ENCODE measurements at regions not wholly inside any gene's neighbourhood (a gene's known extent, or its start where the extent isn't known, plus 50 kb on each side); places are given as distances from the start of the nearest gene placed in this dataset.

DNA sequence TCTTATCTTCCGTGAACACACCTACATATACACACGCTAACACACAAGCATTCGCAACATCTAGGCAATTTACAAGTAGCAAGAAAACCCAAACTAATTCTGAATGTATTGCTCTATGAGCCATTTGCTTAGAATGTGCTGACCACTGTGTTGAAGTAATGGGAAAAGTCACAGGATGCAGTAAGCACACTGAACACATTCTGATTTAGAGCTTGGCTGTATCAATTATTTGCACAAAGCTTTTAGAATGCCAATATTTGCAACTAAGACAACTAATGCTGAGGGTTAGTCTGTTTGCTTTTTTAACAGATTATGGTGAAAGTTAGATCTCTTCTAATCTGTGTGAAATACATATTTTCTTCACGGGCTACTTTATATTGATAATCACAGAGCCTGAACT lies 179.8 kb upstream of the ELAC2 start:
- no TSS peak for BruUV-seq (replicated peaks)
- Mint-ChIP-seq H3K4me1 (ENCODE audit: low read depth, unreplicated experiment) (no peaks in the 10 kb centered on the region), H3K27ac (ENCODE audit: unreplicated experiment) (no peak overlapping the region), H3K4me3 (ENCODE audit: unreplicated experiment) (no peak overlapping the region), H3K27me3 (ENCODE audit: insufficient read depth, unreplicated experiment) (no peaks in the 10 kb centered on the region), H3K9me3 (ENCODE audit: unreplicated experiment) (peaks cover 12% of the 10 kb centered on the region), H3K36me3 (ENCODE audit: insufficient read depth, unreplicated experiment) (no peaks in the 10 kb centered on the region)
- no peaks in the 10 kb centered on the region for H3K36me3 ChIP-seq (ENCODE audit: control insufficient read depth, insufficient read depth, low read length)
- TF ChIP-seq, protein P1, sequence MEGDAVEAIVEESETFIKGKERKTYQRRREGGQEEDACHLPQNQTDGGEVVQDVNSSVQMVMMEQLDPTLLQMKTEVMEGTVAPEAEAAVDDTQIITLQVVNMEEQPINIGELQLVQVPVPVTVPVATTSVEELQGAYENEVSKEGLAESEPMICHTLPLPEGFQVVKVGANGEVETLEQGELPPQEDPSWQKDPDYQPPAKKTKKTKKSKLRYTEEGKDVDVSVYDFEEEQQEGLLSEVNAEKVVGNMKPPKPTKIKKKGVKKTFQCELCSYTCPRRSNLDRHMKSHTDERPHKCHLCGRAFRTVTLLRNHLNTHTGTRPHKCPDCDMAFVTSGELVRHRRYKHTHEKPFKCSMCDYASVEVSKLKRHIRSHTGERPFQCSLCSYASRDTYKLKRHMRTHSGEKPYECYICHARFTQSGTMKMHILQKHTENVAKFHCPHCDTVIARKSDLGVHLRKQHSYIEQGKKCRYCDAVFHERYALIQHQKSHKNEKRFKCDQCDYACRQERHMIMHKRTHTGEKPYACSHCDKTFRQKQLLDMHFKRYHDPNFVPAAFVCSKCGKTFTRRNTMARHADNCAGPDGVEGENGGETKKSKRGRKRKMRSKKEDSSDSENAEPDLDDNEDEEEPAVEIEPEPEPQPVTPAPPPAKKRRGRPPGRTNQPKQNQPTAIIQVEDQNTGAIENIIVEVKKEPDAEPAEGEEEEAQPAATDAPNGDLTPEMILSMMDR (IDR thresholded peaks at IDR 0.05; ENCODE audit: insufficient read depth in 1 of 2, low read depth in 1 of 2, low read length in 1 of 2, severe bottlenecking in 1 of 2, unreplicated experiment in 1 of 2), result no peak
- no peaks in the 10 kb centered on the region for H3K9me3 ChIP-seq
- ChIA-PET CTCF (no interaction called here), POLR2A (no interaction called here)
- DNase-seq, result no peak
- no peaks in the 10 kb centered on the region for H3K4me1 ChIP-seq
- intact Hi-C loops (cut with micrococcal nuclease; ENCODE audit: unreplicated experiment), result no loop called here
- H3K4me3 ChIP-seq (ENCODE audit: low read depth, low read length), result no peak overlapping the region
- no peaks in the 10 kb centered on the region for H3K27me3 ChIP-seq (replicated peaks; ENCODE audit: control insufficient read depth, insufficient read depth, low read length)

DNA sequence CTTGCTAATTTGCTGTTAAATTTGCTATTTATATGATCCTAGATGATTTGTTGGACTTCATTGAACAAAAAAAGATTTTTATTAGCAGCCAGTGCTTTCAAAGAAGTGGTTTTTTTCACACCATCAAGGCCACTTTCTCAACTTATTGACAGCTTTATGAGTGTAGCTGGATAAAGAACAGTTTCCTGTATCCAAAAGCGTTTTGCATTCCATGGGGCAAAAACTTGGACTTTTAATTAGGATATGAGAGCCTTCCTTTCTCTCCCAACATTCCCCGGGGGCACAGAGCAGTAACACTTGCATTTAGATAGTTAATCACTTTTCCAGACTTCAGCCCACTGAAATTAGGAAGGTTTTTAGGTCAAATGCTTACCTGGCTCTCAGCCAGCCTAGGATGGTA lies 177.1 kb upstream of the ELAC2 start:
- Mint-ChIP-seq H3K4me3 (ENCODE audit: unreplicated experiment) (no peak overlapping the region), H3K27ac (ENCODE audit: unreplicated experiment) (no peak overlapping the region), H3K27me3 (ENCODE audit: insufficient read depth, unreplicated experiment) (no peaks in the 10 kb centered on the region), H3K9me3 (ENCODE audit: unreplicated experiment) (peaks cover 21% of the 10 kb centered on the region), H3K36me3 (ENCODE audit: insufficient read depth, unreplicated experiment) (no peaks in the 10 kb centered on the region), H3K4me1 (ENCODE audit: low read depth, unreplicated experiment) (no peaks in the 10 kb centered on the region)
- ChIA-PET POLR2A (no interaction called here), CTCF (no interaction called here)
- TF ChIP-seq, protein P1 (IDR thresholded peaks at IDR 0.05; ENCODE audit: insufficient read depth in 1 of 2, low read depth in 1 of 2, low read length in 1 of 2, severe bottlenecking in 1 of 2, unreplicated experiment in 1 of 2), result no peak
- no TSS peak for BruUV-seq (replicated peaks)
- Histone ChIP-seq H3K4me3 (ENCODE audit: low read depth, low read length) (no peak overlapping the region), H3K9me3 (no peaks in the 10 kb centered on the region), H3K36me3 (ENCODE audit: control insufficient read depth, insufficient read depth, low read length) (no peaks in the 10 kb centered on the region), H3K4me1 (no peaks in the 10 kb centered on the region), H3K27me3 (replicated peaks; ENCODE audit: control insufficient read depth, insufficient read depth, low read length) (no peaks in the 10 kb centered on the region)
- intact Hi-C loops (cut with micrococcal nuclease; ENCODE audit: unreplicated experiment), result no loop called here
- DNase-seq, result no peak

DNA sequence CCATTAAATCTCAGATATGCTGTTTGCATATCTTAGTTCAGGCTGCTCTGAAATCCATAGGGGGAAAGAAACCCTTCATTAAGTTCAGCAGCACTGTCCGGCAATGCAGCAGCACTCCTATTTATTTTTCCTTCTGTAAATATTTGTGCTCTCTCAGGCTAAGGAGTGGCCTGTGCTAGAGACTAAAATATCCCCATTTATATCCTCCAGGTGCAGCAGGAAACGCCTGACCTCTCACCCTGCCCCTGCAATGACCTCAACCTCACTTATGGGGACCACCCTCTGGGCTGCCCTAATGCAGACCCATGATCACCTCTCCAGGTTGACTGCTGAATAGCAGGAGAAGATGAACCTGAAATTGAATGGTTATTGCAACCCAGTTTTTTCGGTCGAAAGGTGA lies 165.0 kb upstream of the ELAC2 start:
- no peak overlapping the region for H3K4me3 Mint-ChIP-seq (ENCODE audit: unreplicated experiment)
- Histone ChIP-seq H3K4me3 (ENCODE audit: low read depth, low read length) (no peak overlapping the region), H3K9me3 (no peaks in the 10 kb centered on the region), H3K36me3 (ENCODE audit: control insufficient read depth, insufficient read depth, low read length) (no peaks in the 10 kb centered on the region), H3K27me3 (replicated peaks; ENCODE audit: control insufficient read depth, insufficient read depth, low read length) (no peaks in the 10 kb centered on the region), H3K4me1 (no peaks in the 10 kb centered on the region; the same call in 1 of the 2 replicates)
- H3K4me1 Mint-ChIP-seq (ENCODE audit: low read depth, unreplicated experiment), result peaks cover 9% of the 10 kb centered on the region
- H3K9me3 Mint-ChIP-seq (ENCODE audit: unreplicated experiment), result no peaks in the 10 kb centered on the region
- peak; percentile 41 to 55 for DNase-seq
- TF ChIP-seq, protein P1 (IDR thresholded peaks at IDR 0.05; ENCODE audit: insufficient read depth in 1 of 2, low read depth in 1 of 2, low read length in 1 of 2, severe bottlenecking in 1 of 2, unreplicated experiment in 1 of 2), result no peak
- H3K36me3 Mint-ChIP-seq (ENCODE audit: insufficient read depth, unreplicated experiment), result no peaks in the 10 kb centered on the region
- ChIA-PET CTCF (no interaction called here), POLR2A (no interaction called here)
- no TSS peak for BruUV-seq (replicated peaks)
- H3K27ac Mint-ChIP-seq (ENCODE audit: unreplicated experiment), result no peak overlapping the region
- no peaks in the 10 kb centered on the region for H3K27me3 Mint-ChIP-seq (ENCODE audit: insufficient read depth, unreplicated experiment)
- intact Hi-C loops (cut with micrococcal nuclease; ENCODE audit: unreplicated experiment), result loop anchor here (2.0 kb wide), 1 partner anchor 114 kb away; no protein-coding TSS in a partner anchor
